ENCODE measurements at regions not wholly inside any gene's neighbourhood (a gene's known extent, or its start where the extent isn't known, plus 50 kb on each side); places are given as distances from the start of the nearest gene placed in this dataset.
A peak's percentile ranks its signal among the peaks of the same experiment; 100 is the strongest.

GRCh38 chr11:115557681-115558080 lies 53.5 kb upstream of the CADM1 start:
- DNase-seq: no peak
- Mint-ChIP-seq H3K27me3 (ENCODE audit: low read depth in 3 of 3) (peaks cover 2 to 9% (median 4%) of the 10 kb centered on the region in 3 donors), H3K4me3 (no peak overlapping the region), H3K36me3 (no peaks in the 10 kb centered on the region), H3K4me1 (no peaks in the 10 kb centered on the region), H3K27ac (no peak overlapping the region), H3K9me3 (peaks cover 0 to 4% (median 0%) of the 10 kb centered on the region in 7 donors)
- Histone ChIP-seq H4K20me1 (ENCODE audit: insufficient read depth, low read length) (no peaks in the 10 kb centered on the region), H2AFZ (ENCODE audit: insufficient read depth, low read depth, low read length, poor library complexity, severe bottlenecking) (no peak overlapping the region), H3K27me3 (ENCODE audit: control insufficient read depth in 2 of 2, insufficient read depth in 2 of 2, low read length in 2 of 2) (no peaks in the 10 kb centered on the region), H3K9me3 (replicated peaks in 1 of 2; ENCODE audit: control insufficient read depth in 1 of 2, insufficient read depth in 1 of 2, low read length in 2 of 2) (no peaks in the 10 kb centered on the region), H3K4me1 (ENCODE audit: control insufficient read depth in 1 of 2, insufficient read depth in 2 of 2, low read length in 2 of 2) (no peaks in the 10 kb centered on the region), H3K36me3 (replicated peaks in 1 of 2; ENCODE audit: control insufficient read depth in 1 of 2, insufficient read depth in 2 of 2, low read length in 2 of 2) (no peaks in the 10 kb centered on the region), H3K4me2 (replicated peaks; ENCODE audit: extremely low read depth, low read length, poor library complexity, severe bottlenecking) (no peak overlapping the region), H3K4me3 (replicated peaks in 1 of 3; ENCODE audit: low read depth in 2 of 3, low read length in 3 of 3) (no peak overlapping the region), H3K27ac (ENCODE audit: low read depth in 1 of 2, low read length in 2 of 2) (no peak overlapping the region), H3K9ac (ENCODE audit: insufficient read depth, low read length, poor library complexity, severe bottlenecking) (no peak overlapping the region), H3K79me2 (ENCODE audit: insufficient read depth, low read length) (no peaks in the 10 kb centered on the region)
- WGBS (ENCODE audit: insufficient coverage): 83% methylated on average over 7 of the region's 7 CpGs
- TF ChIP-seq CTCF (IDR thresholded peaks at IDR 0.05): no peak
- intact Hi-C loops (cut with micrococcal nuclease): no loop called here

GRCh38 chr11:115556984-115557383 lies 52.8 kb upstream of the CADM1 start:
- no peak overlapping the region for H3K4me3 Mint-ChIP-seq

More at GRCh38 chr11:115556984-115557383, 52.8 kb upstream of the CADM1 start:
- Histone ChIP-seq H3K4me2 (replicated peaks; ENCODE audit: extremely low read depth, low read length, poor library complexity, severe bottlenecking) (no peak overlapping the region), H3K4me1 (ENCODE audit: control insufficient read depth in 1 of 2, insufficient read depth in 2 of 2, low read length in 2 of 2) (no peaks in the 10 kb centered on the region), H3K36me3 (replicated peaks in 1 of 2; ENCODE audit: control insufficient read depth in 1 of 2, insufficient read depth in 2 of 2, low read length in 2 of 2) (no peaks in the 10 kb centered on the region), H2AFZ (ENCODE audit: insufficient read depth, low read depth, low read length, poor library complexity, severe bottlenecking) (no peak overlapping the region), H3K4me3 (replicated peaks in 1 of 3; ENCODE audit: low read depth in 2 of 3, low read length in 3 of 3) (no peak overlapping the region), H3K9me3 (replicated peaks in 1 of 2; ENCODE audit: control insufficient read depth in 1 of 2, insufficient read depth in 1 of 2, low read length in 2 of 2) (no peaks in the 10 kb centered on the region), H3K9ac (ENCODE audit: insufficient read depth, low read length, poor library complexity, severe bottlenecking) (no peak overlapping the region), H3K27me3 (ENCODE audit: control insufficient read depth in 2 of 2, insufficient read depth in 2 of 2, low read length in 2 of 2) (no peaks in the 10 kb centered on the region), H3K79me2 (ENCODE audit: insufficient read depth, low read length) (no peaks in the 10 kb centered on the region), H3K27ac (ENCODE audit: low read depth in 1 of 2, low read length in 2 of 2) (no peak overlapping the region), H4K20me1 (ENCODE audit: insufficient read depth, low read length) (no peaks in the 10 kb centered on the region)
- intact Hi-C loops (cut with micrococcal nuclease): no loop called here
- no peak for DNase-seq
- peaks cover 0 to 4% (median 0%) of the 10 kb centered on the region in 7 donors for H3K9me3 Mint-ChIP-seq
- 87% methylated on average over 4 of the region's 7 CpGs for WGBS (ENCODE audit: insufficient coverage)
- no peaks in the 10 kb centered on the region for H3K4me1 Mint-ChIP-seq
- H3K27ac Mint-ChIP-seq: peak overlapping the region in 1 of 7 donors; percentile 11
- TF ChIP-seq CTCF (IDR thresholded peaks at IDR 0.05): no peak
- no peaks in the 10 kb centered on the region for H3K36me3 Mint-ChIP-seq
- H3K27me3 Mint-ChIP-seq (ENCODE audit: low read depth in 3 of 3): peaks cover 2 to 9% (median 4%) of the 10 kb centered on the region in 3 donors

Measured in CD14-positive monocyte (primary cell).